Natural killer cell (primary cell): ENCODE measurements at regions not wholly inside any gene's neighbourhood (a gene's known extent, or its start where the extent isn't known, plus 50 kb on each side); places are given as distances from the start of the nearest gene placed in this dataset.

ENCODE experiments used
- ATAC-seq, 3 donors: fragments of 150-1000 bp in 2 of 3; fragments of 200-7000 bp in 1 of 3; cut with Tn5 transposase; 1 replicate in 1 of 3; 2 replicates in 2 of 3; pipeline ENCODE4 v1.10.0; 2021; ENCODE audit warnings: mild to moderate bottlenecking in 2 of 3, moderate library complexity in 2 of 3
- DNase-seq, 2 donors: peaks; one replicate each; pipeline versions ENCODE4 v3.0.0 to v3.0.0-alpha.2; 2013 to 2021; ENCODE audit warnings: mixed read lengths in 1 of 2
- H3K27ac ChIP-seq: one replicate; pipeline ENCODE4 v1.5.1; 2013; ENCODE audit warnings: mild to moderate bottlenecking, low read length
- H3K27me3 ChIP-seq: one replicate; pipeline ENCODE4 v1.6.1; 2013; ENCODE audit warnings: low read length; ENCODE audit not compliant: control insufficient read depth, insufficient read depth
- H3K36me3 ChIP-seq: one replicate; pipeline ENCODE4 v1.6.1; 2013; ENCODE audit warnings: low read length; ENCODE audit not compliant: control insufficient read depth, insufficient read depth
- H3K4me1 ChIP-seq: one replicate; pipeline ENCODE4 v1.6.1; 2013; ENCODE audit warnings: low read length; ENCODE audit not compliant: control insufficient read depth, insufficient read depth
- H3K4me3 ChIP-seq: one replicate; pipeline ENCODE4 v1.5.1; 2013; ENCODE audit warnings: low read length
- H3K9me3 ChIP-seq: one replicate; pipeline ENCODE4 v1.6.1; 2013; ENCODE audit warnings: low read length; ENCODE audit not compliant: control insufficient read depth, insufficient read depth
- H3K27ac Mint-ChIP-seq, 2 donors: one replicate each; pipeline ENCODE4 v1.8.0; 2022; ENCODE audit warnings: mild to moderate bottlenecking in 2 of 2, mixed read lengths in 2 of 2, moderate library complexity in 1 of 2
- H3K27me3 Mint-ChIP-seq, 2 donors: one replicate each; pipeline ENCODE4 v1.8.0; 2022; ENCODE audit warnings: low read depth in 2 of 2, mixed read lengths in 2 of 2
- H3K36me3 Mint-ChIP-seq: one replicate; pipeline ENCODE4 v1.8.0; 2022; ENCODE audit warnings: mixed read lengths
- H3K4me1 Mint-ChIP-seq, 2 donors: one replicate each; pipeline ENCODE4 v1.8.0; 2022; ENCODE audit warnings: mixed read lengths in 2 of 2
- H3K4me3 Mint-ChIP-seq: one replicate; pipeline ENCODE4 v1.8.0; 2022; ENCODE audit warnings: mild to moderate bottlenecking, moderate library complexity, mixed read lengths
- H3K9me3 Mint-ChIP-seq, 2 donors: one replicate each; pipeline ENCODE4 v1.8.0; 2022; ENCODE audit warnings: mixed read lengths in 2 of 2
- CTCF ChIP-seq: fragments of 200-600 bp; IDR thresholded peaks from one replicate; pipeline ENCODE4 v1.8.0; 2022; ENCODE audit warnings: antibody characterized with exemption
- WGBS: methylation state at CpG from one replicate; pipeline ENCODE4 v1.1.7; 2013; ENCODE audit warnings: missing lambda C conversion rate; ENCODE audit not compliant: insufficient coverage; 5-methylcytosine and 5-hydroxymethylcytosine counted together
- intact Hi-C: fragments of 100-400 bp; cut with micrococcal nuclease; formaldehyde crosslinking; loops from one replicate; pipeline ENCODE4 v1.14.2; 2022

DNA sequence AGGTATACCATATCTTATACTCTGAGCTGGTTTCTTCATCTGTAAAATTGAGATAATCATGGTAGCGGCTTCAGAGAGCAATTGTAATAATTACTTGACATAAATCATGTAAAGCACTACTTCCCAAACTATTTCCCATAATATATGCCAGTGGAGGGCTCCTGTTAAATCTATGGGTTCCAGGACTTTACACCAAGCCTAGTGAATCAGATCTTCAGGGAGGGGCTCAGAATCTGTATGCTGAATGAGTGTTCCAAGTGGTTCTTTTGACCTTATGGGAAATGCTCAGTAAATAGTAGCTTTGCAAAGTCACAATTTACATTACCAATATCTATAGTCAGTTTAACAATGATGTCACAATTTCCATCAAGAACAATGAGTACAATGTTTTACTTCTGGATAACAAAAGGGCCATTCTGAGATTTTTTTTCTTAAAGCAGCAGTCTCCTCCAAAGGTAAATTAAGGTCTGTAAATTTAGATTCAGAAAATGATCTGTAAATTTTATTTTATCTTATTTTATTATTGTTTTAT is 50.9 kb upstream of the NLK start:
- no peak overlapping the region for H3K27ac Mint-ChIP-seq
- Histone ChIP-seq H3K4me3 (no peak overlapping the region), H3K9me3 (no peaks in the 10 kb centered on the region), H3K27me3 (no peaks in the 10 kb centered on the region), H3K4me1 (no peaks in the 10 kb centered on the region), H3K36me3 (no peaks in the 10 kb centered on the region), H3K27ac (no peak overlapping the region)
- H3K4me3 Mint-ChIP-seq, result no peak overlapping the region
- H3K36me3 Mint-ChIP-seq, result no peaks in the 10 kb centered on the region
- DNase-seq, result no peak
- H3K9me3 Mint-ChIP-seq, result no peaks in the 10 kb centered on the region
- ATAC-seq, result no peak
- no peak for TF ChIP-seq CTCF
- peaks cover 17 to 31% of the 10 kb centered on the region in 2 donors for H3K27me3 Mint-ChIP-seq
- no peaks in the 10 kb centered on the region for H3K4me1 Mint-ChIP-seq
- intact Hi-C loops, result no loop called here
- 100% methylated on average over 1 of the region's 1 CpG for WGBS
